HG03432 (cell line): ENCODE measurements at regions not wholly inside any gene's neighbourhood (a gene's known extent, or its start where the extent isn't known, plus 50 kb on each side); places are given as distances from the start of the nearest gene placed in this dataset.
"Not testable (repeated sequence)": the region's sequence is repeated elsewhere in the genome, so short reads cannot be mapped to it uniquely, and the experiment has no call there.

Source experiments
- ATAC-seq: cut with Tn5 transposase; IDR thresholded peaks from one replicate; pipeline ENCODE4 v1.9.1; 2021; ENCODE audit warnings: mild to moderate bottlenecking, moderate library complexity; ENCODE audit not compliant: unreplicated experiment

GRCh38 chr7:91455411-91455810 is 191.2 kb downstream of the FZD1 start:
- no peak for ATAC-seq

GRCh38 chr7:91457208-91457607 is 193.0 kb downstream of the FZD1 start:
- ATAC-seq = no peak

- no peak for ATAC-seq
These were observed 195.3 kb downstream of the FZD1 start for GRCh38 chr7:91459539-91459938.

- ATAC-seq = no peak
These were observed 198.1 kb downstream of the FZD1 start for GRCh38 chr7:91462316-91462715.

- ATAC-seq = no peak
These were observed 199.1 kb downstream of the FZD1 start for GRCh38 chr7:91463330-91463729.

GRCh38 chr7:91465595-91466061 is 201.4 kb downstream of the FZD1 start:
- ATAC-seq = no peak

GRCh38 chr7:91468256-91468655 is 204.0 kb downstream of the FZD1 start:
- no peak for ATAC-seq

GRCh38 chr7:91473619-91474018 is 209.4 kb downstream of the FZD1 start:
- no peak for ATAC-seq

- no peak for ATAC-seq
These were observed 209.8 kb downstream of the FZD1 start for GRCh38 chr7:91474074-91474473.

- not testable (repeated sequence) for ATAC-seq
These were observed 216.2 kb downstream of the FZD1 start for GRCh38 chr7:91480470-91480869.

GRCh38 chr7:91491868-91492267 is 227.6 kb downstream of the FZD1 start:
- no peak for ATAC-seq

GRCh38 chr7:91492317-91492716 is 228.1 kb downstream of the FZD1 start:
- no peak for ATAC-seq

GRCh38 chr7:91492773-91493172 is 228.5 kb downstream of the FZD1 start:
- no peak for ATAC-seq

- ATAC-seq = no peak
These were observed 230.2 kb downstream of the FZD1 start for GRCh38 chr7:91494450-91494849.

- ATAC-seq = no peak
These were observed 232.1 kb downstream of the FZD1 start for GRCh38 chr7:91496251-91496820.

GRCh38 chr7:91497277-91497676 is 233.0 kb downstream of the FZD1 start:
- ATAC-seq = not testable (repeated sequence)

- no peak for ATAC-seq
These were observed 239.8 kb downstream of the FZD1 start for GRCh38 chr7:91503934-91504555.

- no peak for ATAC-seq
These were observed 240.7 kb downstream of the FZD1 start for GRCh38 chr7:91504919-91505318.

GRCh38 chr7:91506966-91507365 is 242.7 kb downstream of the FZD1 start:
- not testable (repeated sequence) for ATAC-seq

- ATAC-seq = not testable (repeated sequence)
These were observed 247.6 kb downstream of the FZD1 start for GRCh38 chr7:91511861-91512260.

- no peak for ATAC-seq
These were observed 248.7 kb downstream of the FZD1 start for GRCh38 chr7:91512958-91513357.

GRCh38 chr7:91514591-91514990 is 250.4 kb downstream of the FZD1 start:
- no peak for ATAC-seq

GRCh38 chr7:91515961-91516360 is 251.7 kb downstream of the FZD1 start:
- ATAC-seq = no peak
